Suprapubic skin (tissue), 4 donors: ENCODE measurements at regions not wholly inside any gene's neighbourhood (a gene's known extent, or its start where the extent isn't known, plus 50 kb on each side); places are given as distances from the start of the nearest gene placed in this dataset.

ENCODE experiments used
- DNase-seq, 2 donors: peaks; one replicate each; pipeline ENCODE4 v3.0.0-alpha.2; 2019; ENCODE audit warnings: low spot score in 2 of 2
- H3K27ac ChIP-seq: fragments of 200-600 bp; sonication (generic); one replicate; pipeline ENCODE4 v1.5.1; 2019
- H3K27me3 ChIP-seq: fragments of 200-600 bp; sonication (generic); one replicate; pipeline ENCODE4 v1.5.1; 2019
- H3K36me3 ChIP-seq: fragments of 200-600 bp; sonication (generic); one replicate; pipeline ENCODE4 v1.5.1; 2019
- H3K4me1 ChIP-seq: fragments of 200-600 bp; sonication (generic); one replicate; pipeline ENCODE4 v1.5.1; 2019
- H3K4me3 ChIP-seq: fragments of 200-600 bp; sonication (generic); one replicate; pipeline ENCODE4 v1.5.1; 2019; ENCODE audit warnings: mild to moderate bottlenecking
- H3K9me3 ChIP-seq: fragments of 200-600 bp; sonication (generic); one replicate; pipeline ENCODE4 v1.5.1; 2019
- EP300 ChIP-seq: sonication (generic); formaldehyde crosslinking; IDR thresholded peaks from one replicate; pipeline ENCODE4 v1.6.1; 2017; ENCODE audit warnings: antibody characterized with exemption
- POLR2A ChIP-seq, 2 donors: fragments of 450-650 bp; IDR thresholded peaks; one replicate each; pipeline ENCODE4 v1.6.1; 2017; ENCODE audit warnings: antibody characterized with exemption in 2 of 2, mild to moderate bottlenecking in 2 of 2, moderate library complexity in 2 of 2
- POLR2AphosphoS5 ChIP-seq, 3 donors: sonication (generic); formaldehyde crosslinking; IDR thresholded peaks; one replicate each; pipeline ENCODE4 v1.6.1; 2017; ENCODE audit warnings: antibody characterized with exemption in 3 of 3
- WGBS: methylation state at CpG from one replicate; pipeline ENCODE4 v1.1.5; 2018; 5-methylcytosine and 5-hydroxymethylcytosine counted together
- TF ChIP-seq, protein P1 (sequence below), 2 donors: fragments of 200-600 bp in 1 of 2; fragments of 450-650 bp in 1 of 2; sonication (generic) in 1 of 2; IDR thresholded peaks; one replicate each; pipeline ENCODE4 v1.5.1; 2016 to 2019; ENCODE audit warnings: antibody characterized with exemption in 2 of 2, mild to moderate bottlenecking in 1 of 2, moderate library complexity in 1 of 2

DNA sequence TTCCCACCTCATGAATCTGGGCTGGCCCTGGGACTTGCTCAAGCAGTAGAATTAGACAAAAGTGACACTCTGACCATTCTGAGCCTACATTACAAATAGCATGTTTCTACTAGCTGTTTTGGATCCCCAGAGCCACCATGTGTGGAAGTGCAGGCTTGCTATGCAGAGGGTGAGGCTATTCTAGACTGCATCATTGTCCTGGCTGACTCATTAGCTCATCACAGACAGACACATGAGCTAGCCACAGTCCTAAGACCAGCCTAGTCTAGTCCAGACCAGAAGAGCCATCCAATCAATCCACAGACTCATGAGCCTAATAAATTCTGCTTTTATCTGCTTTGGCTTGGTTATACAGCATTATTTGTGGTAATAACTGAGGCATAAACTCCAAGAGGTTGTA lies 351.9 kb downstream of the PRELID2 start:
- Histone ChIP-seq H3K4me3 (no peak overlapping the region), H3K9me3 (no peaks in the 10 kb centered on the region), H3K36me3 (no peaks in the 10 kb centered on the region), H3K4me1 (no peaks in the 10 kb centered on the region), H3K27me3 (no peaks in the 10 kb centered on the region), H3K27ac (no peak overlapping the region)
- TF ChIP-seq EP300 (no peak), POLR2A (IDR thresholded peaks at IDR 0.05) (no peak), POLR2AphosphoS5 (IDR thresholded peaks at IDR 0.05) (no peak)
- TF ChIP-seq, protein P1, sequence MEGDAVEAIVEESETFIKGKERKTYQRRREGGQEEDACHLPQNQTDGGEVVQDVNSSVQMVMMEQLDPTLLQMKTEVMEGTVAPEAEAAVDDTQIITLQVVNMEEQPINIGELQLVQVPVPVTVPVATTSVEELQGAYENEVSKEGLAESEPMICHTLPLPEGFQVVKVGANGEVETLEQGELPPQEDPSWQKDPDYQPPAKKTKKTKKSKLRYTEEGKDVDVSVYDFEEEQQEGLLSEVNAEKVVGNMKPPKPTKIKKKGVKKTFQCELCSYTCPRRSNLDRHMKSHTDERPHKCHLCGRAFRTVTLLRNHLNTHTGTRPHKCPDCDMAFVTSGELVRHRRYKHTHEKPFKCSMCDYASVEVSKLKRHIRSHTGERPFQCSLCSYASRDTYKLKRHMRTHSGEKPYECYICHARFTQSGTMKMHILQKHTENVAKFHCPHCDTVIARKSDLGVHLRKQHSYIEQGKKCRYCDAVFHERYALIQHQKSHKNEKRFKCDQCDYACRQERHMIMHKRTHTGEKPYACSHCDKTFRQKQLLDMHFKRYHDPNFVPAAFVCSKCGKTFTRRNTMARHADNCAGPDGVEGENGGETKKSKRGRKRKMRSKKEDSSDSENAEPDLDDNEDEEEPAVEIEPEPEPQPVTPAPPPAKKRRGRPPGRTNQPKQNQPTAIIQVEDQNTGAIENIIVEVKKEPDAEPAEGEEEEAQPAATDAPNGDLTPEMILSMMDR (IDR thresholded peaks at IDR 0.05) = no peak
- DNase-seq = no peak

DNA sequence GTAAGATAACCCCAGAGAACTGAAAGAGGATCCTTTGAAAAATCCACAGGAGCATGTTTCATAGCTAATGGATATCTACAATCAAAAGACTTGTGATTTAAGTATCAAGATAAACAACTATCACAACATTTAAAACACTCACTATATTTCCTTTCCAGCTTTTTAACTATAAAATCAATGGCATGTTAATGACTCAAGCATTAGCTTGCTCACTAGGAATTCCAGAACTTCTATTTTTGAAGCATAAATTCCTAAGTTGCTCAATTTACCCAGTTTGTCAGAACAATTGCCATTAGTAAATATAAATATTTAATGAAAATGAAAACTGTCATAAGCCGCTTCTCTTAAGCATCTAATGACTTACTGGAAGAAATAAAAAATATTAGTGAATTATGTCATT lies 355.3 kb downstream of the PRELID2 start:
- Histone ChIP-seq H3K27ac (no peak overlapping the region), H3K4me1 (no peaks in the 10 kb centered on the region), H3K4me3 (no peak overlapping the region), H3K9me3 (no peaks in the 10 kb centered on the region), H3K27me3 (no peaks in the 10 kb centered on the region), H3K36me3 (no peaks in the 10 kb centered on the region)
- TF ChIP-seq, protein P1 (IDR thresholded peaks at IDR 0.05) = no peak
- TF ChIP-seq POLR2A (IDR thresholded peaks at IDR 0.05) = no peak
- DNase-seq = no peak
- 83% methylated on average over 1 of the region's 1 CpG for WGBS

DNA sequence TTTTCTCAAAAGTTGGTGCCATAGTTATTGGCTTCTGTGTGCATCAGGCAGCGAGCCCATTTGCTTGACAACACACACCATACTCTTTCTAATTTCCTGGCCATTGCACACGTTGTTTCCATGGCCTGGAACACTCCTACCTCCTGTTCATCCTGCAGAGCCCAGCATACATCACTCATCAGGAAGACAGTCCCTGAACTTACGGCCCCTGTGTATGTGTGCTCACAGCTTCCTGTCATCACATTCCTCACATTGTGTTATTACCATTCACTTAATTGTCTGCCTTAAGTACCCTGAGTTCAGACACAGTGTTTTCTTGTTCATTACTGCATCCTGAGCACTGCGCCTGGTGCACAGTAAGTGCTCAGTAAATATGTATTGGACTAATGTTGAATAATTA lies 355.9 kb downstream of the PRELID2 start:
- no peaks in the 10 kb centered on the region for H3K27me3 ChIP-seq
- 69% methylated on average over 4 of the region's 4 CpGs for WGBS

DNA sequence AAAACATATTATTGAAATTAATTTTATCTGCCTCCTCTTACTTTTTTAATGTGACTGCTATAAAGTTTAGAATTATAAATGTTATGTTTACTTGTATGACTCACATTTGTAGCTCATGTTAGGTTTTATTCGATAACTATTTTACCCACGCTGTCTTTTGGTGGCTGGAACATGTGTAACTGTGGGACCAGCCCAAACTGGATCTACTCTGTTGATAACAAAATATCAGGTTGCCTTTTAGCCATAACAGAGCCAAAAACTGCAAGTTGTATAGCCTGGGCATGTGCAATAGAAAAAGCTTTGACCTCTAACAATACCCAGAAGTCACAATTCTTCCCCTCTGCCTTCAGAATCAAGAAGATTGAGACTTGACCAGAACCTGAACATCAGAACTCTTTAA lies 356.5 kb downstream of the PRELID2 start:
- Histone ChIP-seq H3K4me3 (no peak overlapping the region), H3K27me3 (no peaks in the 10 kb centered on the region), H3K36me3 (no peaks in the 10 kb centered on the region), H3K4me1 (no peaks in the 10 kb centered on the region), H3K27ac (no peak overlapping the region), H3K9me3 (no peaks in the 10 kb centered on the region)
- TF ChIP-seq, protein P1 (IDR thresholded peaks at IDR 0.05) = no peak
- TF ChIP-seq POLR2A (IDR thresholded peaks at IDR 0.05) (no peak), EP300 (no peak), POLR2AphosphoS5 (IDR thresholded peaks at IDR 0.05) (no peak)
- no peak for DNase-seq
- WGBS = 62% methylated on average over 2 of the region's 2 CpGs

More for the DNA sequence above, 355.9 kb downstream of the PRELID2 start:
- H3K36me3 ChIP-seq = no peaks in the 10 kb centered on the region
- H3K4me3 ChIP-seq = no peak overlapping the region
- no peak overlapping the region for H3K27ac ChIP-seq
- DNase-seq = no peak
- H3K9me3 ChIP-seq = no peaks in the 10 kb centered on the region
- H3K4me1 ChIP-seq = no peaks in the 10 kb centered on the region
- TF ChIP-seq EP300 (no peak), POLR2AphosphoS5 (IDR thresholded peaks at IDR 0.05) (no peak), POLR2A (IDR thresholded peaks at IDR 0.05) (no peak)
- TF ChIP-seq, protein P1 (IDR thresholded peaks at IDR 0.05) = no peak

DNA sequence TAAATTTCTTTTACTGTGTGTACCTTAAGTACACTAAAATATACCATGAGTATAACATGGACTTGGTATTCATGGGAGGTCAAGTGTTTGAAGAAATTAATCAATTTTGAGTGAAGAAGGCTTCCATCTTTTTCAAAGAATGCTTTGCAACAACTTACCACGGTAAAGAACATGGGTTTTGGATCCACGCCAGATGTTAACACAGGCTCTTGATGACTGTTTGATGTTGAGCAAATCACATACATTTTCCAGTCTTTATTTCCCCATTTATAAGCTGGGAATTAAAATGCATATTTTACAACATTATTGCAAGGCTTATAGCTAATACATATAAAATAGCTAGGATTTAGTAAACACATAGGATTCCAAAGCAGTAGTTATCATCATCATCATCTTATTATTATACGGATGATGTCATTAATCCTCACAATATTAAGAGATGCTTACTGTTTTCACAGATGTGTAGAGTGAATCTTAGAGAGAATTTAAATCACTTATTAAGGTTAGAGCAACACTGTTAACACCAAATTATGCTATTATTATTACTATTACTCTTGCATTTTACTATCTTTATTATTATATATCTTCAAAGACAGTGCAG lies 362.0 kb downstream of the PRELID2 start:
- no peak for DNase-seq
- no peaks in the 10 kb centered on the region for H3K9me3 ChIP-seq
- H3K4me3 ChIP-seq = no peak overlapping the region
- TF ChIP-seq EP300 (no peak), POLR2A (IDR thresholded peaks at IDR 0.05) (no peak), POLR2AphosphoS5 (IDR thresholded peaks at IDR 0.05) (no peak)
- TF ChIP-seq, protein P1 (IDR thresholded peaks at IDR 0.05) = no peak
- no peak overlapping the region for H3K27ac ChIP-seq
- H3K36me3 ChIP-seq = no peaks in the 10 kb centered on the region
- 54% methylated on average over 3 of the region's 3 CpGs for WGBS
- peaks cover 13% of the 10 kb centered on the region for H3K4me1 ChIP-seq
- no peaks in the 10 kb centered on the region for H3K27me3 ChIP-seq
